ENCODE measurements at regions not wholly inside any gene's neighbourhood (a gene's known extent, or its start where the extent isn't known, plus 50 kb on each side); places are given as distances from the start of the nearest gene placed in this dataset.
"Not testable (repeated sequence)": the region's sequence is repeated elsewhere in the genome, so short reads cannot be mapped to it uniquely, and the experiment has no call there.

GRCh38 chr2:209141142-209141541 lies 282.7 kb upstream of the MAP2 start:
- Histone ChIP-seq H3K36me3 (ENCODE audit: control insufficient read depth, insufficient read depth, low read length) (no peaks in the 10 kb centered on the region), H3K4me3 (ENCODE audit: low read depth, low read length) (no peak overlapping the region), H3K27me3 (replicated peaks; ENCODE audit: control insufficient read depth, insufficient read depth, low read length) (no peaks in the 10 kb centered on the region), H3K4me1 (no peaks in the 10 kb centered on the region), H3K9me3 (no peaks in the 10 kb centered on the region)
- intact Hi-C loops (cut with micrococcal nuclease; ENCODE audit: unreplicated experiment): no loop called here
- ChIA-PET CTCF (no interaction called here), POLR2A (no interaction called here)
- Mint-ChIP-seq H3K4me3 (ENCODE audit: unreplicated experiment) (no peak overlapping the region), H3K27me3 (ENCODE audit: insufficient read depth, unreplicated experiment) (peaks cover 6% of the 10 kb centered on the region), H3K36me3 (ENCODE audit: insufficient read depth, unreplicated experiment) (no peaks in the 10 kb centered on the region), H3K27ac (ENCODE audit: unreplicated experiment) (no peak overlapping the region), H3K9me3 (ENCODE audit: unreplicated experiment) (no peaks in the 10 kb centered on the region), H3K4me1 (ENCODE audit: low read depth, unreplicated experiment) (no peaks in the 10 kb centered on the region)
- DNase-seq: no peak
- TF ChIP-seq, protein P1, sequence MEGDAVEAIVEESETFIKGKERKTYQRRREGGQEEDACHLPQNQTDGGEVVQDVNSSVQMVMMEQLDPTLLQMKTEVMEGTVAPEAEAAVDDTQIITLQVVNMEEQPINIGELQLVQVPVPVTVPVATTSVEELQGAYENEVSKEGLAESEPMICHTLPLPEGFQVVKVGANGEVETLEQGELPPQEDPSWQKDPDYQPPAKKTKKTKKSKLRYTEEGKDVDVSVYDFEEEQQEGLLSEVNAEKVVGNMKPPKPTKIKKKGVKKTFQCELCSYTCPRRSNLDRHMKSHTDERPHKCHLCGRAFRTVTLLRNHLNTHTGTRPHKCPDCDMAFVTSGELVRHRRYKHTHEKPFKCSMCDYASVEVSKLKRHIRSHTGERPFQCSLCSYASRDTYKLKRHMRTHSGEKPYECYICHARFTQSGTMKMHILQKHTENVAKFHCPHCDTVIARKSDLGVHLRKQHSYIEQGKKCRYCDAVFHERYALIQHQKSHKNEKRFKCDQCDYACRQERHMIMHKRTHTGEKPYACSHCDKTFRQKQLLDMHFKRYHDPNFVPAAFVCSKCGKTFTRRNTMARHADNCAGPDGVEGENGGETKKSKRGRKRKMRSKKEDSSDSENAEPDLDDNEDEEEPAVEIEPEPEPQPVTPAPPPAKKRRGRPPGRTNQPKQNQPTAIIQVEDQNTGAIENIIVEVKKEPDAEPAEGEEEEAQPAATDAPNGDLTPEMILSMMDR (IDR thresholded peaks at IDR 0.05; ENCODE audit: insufficient read depth in 1 of 2, low read depth in 1 of 2, low read length in 1 of 2, severe bottlenecking in 1 of 2, unreplicated experiment in 1 of 2): no peak
- no TSS peak for BruUV-seq (replicated peaks)

- H3K4me1 ChIP-seq: no peaks in the 10 kb centered on the region
- H3K4me3 ChIP-seq (ENCODE audit: low read depth, low read length): no peak overlapping the region
- ChIA-PET POLR2A (no interaction called here), CTCF (no interaction called here)
- Mint-ChIP-seq H3K4me1 (ENCODE audit: low read depth, unreplicated experiment) (no peaks in the 10 kb centered on the region), H3K4me3 (ENCODE audit: unreplicated experiment) (no peak overlapping the region), H3K27ac (ENCODE audit: unreplicated experiment) (no peak overlapping the region), H3K27me3 (ENCODE audit: insufficient read depth, unreplicated experiment) (peaks cover 6% of the 10 kb centered on the region), H3K36me3 (ENCODE audit: insufficient read depth, unreplicated experiment) (no peaks in the 10 kb centered on the region), H3K9me3 (ENCODE audit: unreplicated experiment) (no peaks in the 10 kb centered on the region)
- H3K36me3 ChIP-seq (ENCODE audit: control insufficient read depth, insufficient read depth, low read length): no peaks in the 10 kb centered on the region
- H3K9me3 ChIP-seq: no peaks in the 10 kb centered on the region
- DNase-seq: no peak
- TF ChIP-seq, protein P1 (IDR thresholded peaks at IDR 0.05; ENCODE audit: insufficient read depth in 1 of 2, low read depth in 1 of 2, low read length in 1 of 2, severe bottlenecking in 1 of 2, unreplicated experiment in 1 of 2): no peak
- H3K27me3 ChIP-seq (replicated peaks; ENCODE audit: control insufficient read depth, insufficient read depth, low read length): no peaks in the 10 kb centered on the region
- intact Hi-C loops (cut with micrococcal nuclease; ENCODE audit: unreplicated experiment): no loop called here
- no TSS peak for BruUV-seq (replicated peaks)
Observed at GRCh38 chr2:209141818-209142217, 282.0 kb upstream of the MAP2 start.

DNA sequence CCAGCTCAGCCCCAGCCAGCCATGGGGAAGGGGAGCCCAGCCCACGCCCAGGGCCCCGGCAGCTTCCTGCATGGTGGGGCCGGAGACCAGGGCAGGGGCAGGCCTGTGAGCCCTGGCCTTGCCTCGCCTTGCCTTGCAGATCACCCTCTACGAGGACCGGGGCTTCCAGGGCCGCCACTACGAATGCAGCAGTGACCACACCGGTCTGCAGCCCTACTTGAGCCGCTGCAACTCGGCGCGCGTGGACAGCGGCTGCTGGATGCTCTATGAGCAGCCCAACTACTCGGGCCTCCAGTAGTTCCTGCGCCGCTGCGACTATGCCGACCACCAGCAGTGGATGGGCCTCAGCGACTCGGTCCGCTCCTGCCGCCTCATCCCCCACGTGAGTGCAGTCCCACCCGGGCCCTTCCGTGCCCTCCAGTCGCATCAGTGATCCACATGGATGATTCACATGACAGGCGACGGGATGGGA lies 278.6 kb upstream of the MAP2 start:
- H3K36me3 ChIP-seq (ENCODE audit: control insufficient read depth, insufficient read depth, low read length); H3K27me3 ChIP-seq (replicated peaks; ENCODE audit: control insufficient read depth, insufficient read depth, low read length); H3K4me1 ChIP-seq; H3K27ac Mint-ChIP-seq (ENCODE audit: unreplicated experiment); H3K4me1 Mint-ChIP-seq (ENCODE audit: low read depth, unreplicated experiment); BruUV-seq (replicated peaks); POLR2A ChIA-PET; CTCF ChIA-PET; H3K4me3 ChIP-seq (ENCODE audit: low read depth, low read length); H3K27me3 Mint-ChIP-seq (ENCODE audit: insufficient read depth, unreplicated experiment); DNase-seq; H3K9me3 ChIP-seq; H3K9me3 Mint-ChIP-seq (ENCODE audit: unreplicated experiment); H3K4me3 Mint-ChIP-seq (ENCODE audit: unreplicated experiment); intact Hi-C loops (cut with micrococcal nuclease; ENCODE audit: unreplicated experiment); H3K36me3 Mint-ChIP-seq (ENCODE audit: insufficient read depth, unreplicated experiment): not testable (repeated sequence)
